Ovary (tissue), 3 donors: ENCODE measurements at regions not wholly inside any gene's neighbourhood (a gene's known extent, or its start where the extent isn't known, plus 50 kb on each side); places are given as distances from the start of the nearest gene placed in this dataset.

Experiments used
- CTCF ChIP-seq, 3 donors: fragments of 450-650 bp in 2 of 3; fragments of 200-600 bp in 1 of 3; IDR thresholded peaks; one replicate each; pipeline versions ENCODE4 v1.5.1 to v1.8.0; 2016 to 2022; ENCODE audit warnings: antibody characterized with exemption in 3 of 3, mild to moderate bottlenecking in 1 of 3
- POLR2A ChIP-seq: fragments of 450-650 bp; IDR thresholded peaks from one replicate; pipeline ENCODE4 v1.6.1; 2017; ENCODE audit warnings: antibody characterized with exemption, mild to moderate bottlenecking, moderate library complexity
- donor health status: DM: no; HTN: no; CAD: no.

DNA sequence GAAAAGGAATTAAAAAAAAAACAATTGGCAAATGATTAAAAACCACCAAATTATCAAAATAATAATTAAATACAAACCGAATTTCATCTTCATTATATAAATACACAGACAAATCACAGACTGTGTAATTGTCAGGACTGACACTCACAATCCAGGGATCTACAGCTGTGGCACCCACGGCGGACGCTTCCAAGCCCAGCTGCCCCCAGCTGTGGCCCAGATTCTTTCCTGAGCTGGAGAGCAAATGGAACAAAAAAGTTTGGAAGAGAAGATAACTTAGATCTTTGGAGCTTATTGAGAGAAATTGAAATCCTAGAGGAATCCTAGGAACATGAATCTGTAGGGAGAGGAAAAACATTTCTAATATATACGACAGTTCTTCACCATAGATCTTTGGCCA, 316.1 kb downstream of the OTUD1 start:
- TF ChIP-seq CTCF (IDR thresholded peaks at IDR 0.05) (no peak), POLR2A (no peak)
